Activated CD8-positive, alpha-beta memory T cell treated with anti-CD3 and anti-CD28 coated beads, Interleukin-2, amount 50 U/mL, for 4 hours (primary cell): ENCODE measurements at regions not wholly inside any gene's neighbourhood (a gene's known extent, or its start where the extent isn't known, plus 50 kb on each side); places are given as distances from the start of the nearest gene placed in this dataset.

Experiments used
- DNase-seq: peaks from one replicate; pipeline ENCODE4 v3.0.0-alpha.2; 2020

DNA sequence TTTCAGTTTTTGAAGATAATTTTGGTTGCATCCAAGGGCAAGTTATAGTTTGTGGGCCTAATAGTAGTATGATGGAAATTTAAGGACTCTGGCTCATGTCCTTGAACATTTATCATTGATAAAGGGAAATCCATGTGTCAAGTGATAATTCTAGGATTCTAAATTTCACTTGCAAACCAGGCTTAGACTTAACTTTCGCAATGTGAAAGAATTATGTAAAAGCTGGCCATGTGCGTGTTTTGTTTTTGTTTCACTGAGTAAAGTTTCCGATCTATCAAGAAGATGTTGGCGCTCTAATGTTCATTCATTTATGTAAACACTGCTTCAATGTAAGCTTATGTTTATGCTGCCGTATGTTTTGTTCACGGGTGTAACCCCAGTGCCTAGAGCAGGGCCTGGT lies 302.0 kb downstream of the SOX4 start:
- no peak for DNase-seq

GRCh38 chr6:21898107-21898796 lies 304.7 kb downstream of the SOX4 start:
- DNase-seq, result no peak

DNA sequence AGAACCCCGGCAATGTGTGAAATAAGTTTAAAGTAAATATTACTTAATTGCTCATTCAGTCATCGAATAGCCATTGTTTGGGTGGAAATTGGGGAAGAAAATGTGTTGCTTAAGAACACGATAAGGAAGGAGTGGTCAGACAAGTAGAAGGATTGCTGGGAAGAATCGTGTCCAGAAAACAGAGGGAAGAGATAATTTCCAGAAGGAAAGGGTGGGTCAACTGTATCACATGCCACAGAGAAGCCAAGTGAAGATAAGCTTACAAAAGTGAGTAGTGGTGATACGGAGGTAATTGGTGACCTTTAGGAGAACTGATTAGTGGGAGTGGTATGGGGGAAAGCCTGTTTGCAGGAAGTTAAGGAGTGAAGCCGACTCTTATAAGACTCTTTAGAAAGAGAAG lies 306.2 kb downstream of the SOX4 start:
- DNase-seq, result no peak

DNA sequence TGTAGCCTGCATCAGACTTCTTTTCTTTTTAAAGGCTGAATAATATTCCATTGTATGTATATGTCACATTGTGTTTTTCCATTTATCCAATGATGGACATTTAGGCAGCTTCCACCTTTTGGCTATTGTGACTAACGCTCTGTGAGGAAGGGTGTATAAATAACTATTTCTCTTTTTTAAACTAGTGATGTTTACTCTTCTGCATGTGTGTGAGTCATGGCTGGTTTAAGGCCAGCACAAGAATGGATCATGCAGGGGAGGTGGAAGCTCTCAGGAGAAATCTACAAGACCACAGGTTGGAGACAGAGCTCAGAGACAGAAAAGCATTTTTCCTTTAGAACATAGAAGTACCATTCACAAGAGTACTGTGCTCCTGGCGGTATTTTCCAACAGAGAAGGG lies 307.2 kb downstream of the SOX4 start:
- no peak for DNase-seq

DNA sequence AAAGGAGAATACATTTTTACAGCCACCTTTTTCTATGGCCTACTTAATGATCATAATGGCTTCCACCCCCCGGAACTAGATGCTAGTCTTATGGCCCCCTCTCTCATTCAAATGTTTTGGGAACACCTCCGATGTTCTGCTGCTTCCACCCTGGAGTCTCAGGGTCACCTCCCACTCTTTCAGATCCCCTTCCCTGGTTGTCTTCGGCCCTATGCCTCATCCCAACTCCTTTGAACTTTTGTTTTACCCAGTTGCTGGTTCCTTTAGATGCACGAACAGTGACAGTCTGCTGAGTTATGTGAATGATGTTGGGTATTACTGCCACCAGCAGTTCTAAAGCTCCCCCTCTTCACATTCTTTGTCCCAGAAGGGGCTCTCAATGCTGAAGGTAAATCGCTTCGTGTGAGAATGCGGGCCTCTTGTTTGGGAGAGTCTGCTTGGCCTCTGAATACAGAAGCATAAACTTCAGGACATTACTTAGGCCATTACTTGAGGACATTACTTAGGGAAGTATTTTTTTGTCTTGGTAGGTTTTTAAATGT lies 309.1 kb downstream of the SOX4 start:
- DNase-seq, result no peak

DNA sequence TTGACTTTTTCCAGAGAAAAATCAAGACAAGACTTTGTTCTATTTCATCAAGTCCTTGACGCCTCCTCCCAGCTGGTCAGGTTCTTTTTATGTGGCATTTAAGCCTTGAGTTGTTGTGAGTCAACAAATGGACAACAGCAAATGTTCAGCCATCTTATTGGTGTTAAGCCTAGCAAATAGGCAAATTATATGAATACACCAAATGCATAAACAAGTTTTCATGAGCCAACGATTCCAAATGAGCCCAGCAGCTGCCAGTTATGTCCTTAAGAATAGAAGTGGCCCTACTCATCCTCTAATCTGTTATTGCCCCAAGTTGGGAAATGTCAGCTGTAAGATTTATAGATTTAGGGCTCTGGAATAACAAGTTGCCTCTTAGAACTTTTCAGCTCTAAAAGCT lies 312.0 kb downstream of the SOX4 start:
- DNase-seq, result no peak

- DNase-seq, result no peak
Measured at GRCh38 chr6:21906826-21907225, 313.3 kb downstream of the SOX4 start.

DNA sequence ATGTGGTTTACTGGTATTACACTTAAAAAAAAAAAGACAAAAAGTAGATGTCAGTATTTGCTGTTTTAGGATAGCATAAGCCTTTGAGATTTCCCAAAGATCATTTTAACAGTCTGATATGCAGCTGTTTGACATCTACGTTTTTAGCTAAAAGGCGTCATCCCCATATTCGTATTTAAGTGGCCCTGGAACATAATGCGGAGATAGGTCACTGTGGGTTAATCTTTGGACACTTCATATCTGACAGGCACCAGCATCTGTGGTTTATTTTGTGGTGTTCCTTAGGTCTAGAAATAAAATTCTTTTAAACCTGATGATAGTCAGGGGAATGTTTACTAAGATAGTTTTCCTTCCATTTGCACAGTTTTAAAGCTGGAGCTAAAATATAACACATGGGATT lies 313.7 kb downstream of the SOX4 start:
- no peak for DNase-seq

DNA sequence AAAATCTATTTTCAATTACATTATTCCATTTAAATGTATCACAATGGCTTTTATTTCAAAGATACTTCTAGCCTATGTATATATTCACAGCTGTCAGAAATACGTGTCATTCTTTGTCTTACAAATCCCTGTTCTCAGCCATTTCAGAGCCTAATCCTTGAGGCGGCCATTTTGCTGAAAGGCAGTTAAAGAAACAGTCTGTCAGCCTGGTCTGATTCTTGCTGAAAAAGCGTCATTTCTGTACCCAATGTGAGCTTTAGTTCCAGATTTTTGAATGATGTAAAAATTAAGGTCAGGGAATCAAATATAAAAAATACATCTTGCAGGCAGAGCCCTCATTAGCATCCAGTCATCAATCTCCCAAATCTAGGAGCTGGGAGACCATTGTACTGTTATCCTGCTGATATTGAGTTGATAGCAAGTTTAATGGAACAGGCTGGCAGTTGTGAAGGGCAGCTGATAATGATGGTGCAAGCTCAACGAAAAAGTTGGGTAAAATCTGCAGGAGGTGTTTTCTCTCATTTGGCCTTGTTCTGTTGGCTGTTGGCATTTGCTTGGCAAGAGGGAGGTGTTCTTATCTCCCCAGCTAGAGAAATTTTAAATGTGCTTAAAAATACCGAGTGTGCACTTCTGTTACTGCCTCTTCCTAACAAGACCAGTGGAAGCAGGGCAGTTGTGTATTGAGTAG lies 314.8 kb downstream of the SOX4 start:
- DNase-seq, result no peak

DNA sequence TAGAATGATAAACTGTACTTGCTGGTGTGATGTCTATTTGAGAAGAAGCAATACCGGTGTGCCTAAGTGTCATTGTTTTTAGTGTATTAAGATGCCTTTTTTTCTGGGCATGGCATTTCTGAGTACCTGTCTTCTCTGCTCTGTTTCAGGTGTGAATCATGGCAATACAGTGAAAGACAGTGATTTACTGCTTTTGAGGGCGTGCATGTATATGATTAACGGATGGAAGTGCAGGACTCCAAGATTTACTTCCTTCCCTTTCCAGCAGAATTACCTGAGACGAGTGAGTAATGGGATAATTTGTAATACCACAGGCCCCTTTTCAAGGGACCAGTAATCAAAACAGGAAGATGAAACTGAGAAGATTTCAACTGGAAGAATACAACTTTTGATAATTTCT lies 315.8 kb downstream of the SOX4 start:
- DNase-seq, result no peak

DNA sequence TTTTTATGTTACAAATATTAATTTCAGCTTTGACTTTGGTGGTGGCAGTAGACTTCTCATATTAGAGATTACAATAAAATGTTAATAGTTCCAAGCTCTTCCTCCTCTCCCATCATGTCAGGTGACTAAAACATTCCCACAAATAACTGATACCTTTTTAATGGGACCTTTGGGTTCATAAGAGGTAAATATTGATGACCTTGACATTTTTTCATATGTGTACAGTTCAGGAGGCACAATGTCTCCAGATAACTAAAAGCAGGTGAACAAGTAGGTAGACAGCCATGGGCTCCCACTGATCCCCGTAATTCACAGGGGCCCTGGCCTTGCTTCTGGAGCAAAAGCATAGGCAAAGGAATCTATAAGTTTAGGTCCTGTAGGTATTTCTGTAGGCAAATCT lies 317.7 kb downstream of the SOX4 start:
- no peak for DNase-seq

GRCh38 chr6:21912151-21912832 lies 318.7 kb downstream of the SOX4 start:
- no peak for DNase-seq

DNA sequence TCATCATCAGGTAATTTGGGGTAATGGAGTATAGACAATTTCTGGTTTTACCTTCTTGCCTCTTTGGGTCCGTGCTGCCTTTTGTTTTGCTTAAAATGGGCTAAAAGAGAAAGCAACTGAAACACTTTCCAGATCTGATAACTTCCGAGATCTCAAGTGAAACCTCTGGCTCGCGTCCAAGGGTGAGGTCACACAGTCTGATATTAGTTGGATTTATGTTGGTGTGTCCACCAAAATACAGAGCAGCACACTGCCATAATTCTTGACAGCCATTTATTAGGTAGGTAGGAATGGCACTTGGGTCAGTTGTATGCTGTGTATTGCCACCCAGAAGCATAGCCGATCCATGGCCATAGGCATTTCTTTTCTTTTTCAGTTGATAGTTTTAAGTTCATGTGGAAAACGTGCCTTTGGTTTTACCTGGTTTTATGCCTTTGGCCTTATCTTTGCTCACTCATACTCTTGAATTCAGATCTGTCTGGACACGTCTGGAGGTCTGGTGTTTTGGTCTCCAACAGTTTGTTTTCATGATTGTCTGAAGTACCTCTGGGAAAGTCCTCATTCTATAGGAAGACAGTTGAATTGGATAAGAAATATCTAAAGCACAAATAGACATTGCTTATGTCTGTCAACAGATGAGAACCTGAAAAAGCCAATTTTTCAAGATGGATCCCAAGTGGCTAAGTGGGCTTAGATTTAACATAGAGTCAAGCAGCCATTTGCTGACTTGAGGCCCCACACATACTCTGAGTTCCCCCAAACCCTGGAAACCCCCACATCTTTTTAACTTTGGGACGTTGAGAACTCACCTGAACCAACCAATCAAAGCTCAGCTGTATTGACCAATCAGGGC lies 320.8 kb downstream of the SOX4 start:
- peak; percentile 17 for DNase-seq

DNA sequence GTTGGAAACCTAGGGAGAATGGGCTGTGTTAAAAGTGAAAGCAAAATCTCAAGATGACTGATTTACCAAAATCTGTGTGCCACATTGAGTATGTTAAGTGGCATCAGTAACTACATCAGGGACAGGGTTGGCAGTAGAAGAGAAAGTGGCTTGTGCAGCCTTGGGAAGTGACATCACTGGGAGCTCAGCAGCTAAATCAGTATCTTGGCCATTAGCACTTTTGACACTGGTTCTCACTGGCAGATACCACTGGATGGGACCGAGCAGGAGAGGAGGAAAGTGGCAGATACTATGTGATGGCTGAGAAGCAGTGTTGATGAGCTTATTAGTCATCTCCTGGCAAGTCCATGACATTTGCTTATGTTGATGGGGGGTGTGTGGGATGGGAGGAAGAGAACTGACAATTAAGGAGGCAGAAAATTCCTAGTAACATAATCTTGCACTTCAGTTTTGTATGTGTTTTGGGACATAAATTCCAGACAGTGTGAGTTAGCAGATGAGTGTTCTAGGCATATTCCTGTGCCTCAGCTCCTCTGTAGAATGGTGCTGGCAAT lies 322.2 kb downstream of the SOX4 start:
- no peak for DNase-seq

DNA sequence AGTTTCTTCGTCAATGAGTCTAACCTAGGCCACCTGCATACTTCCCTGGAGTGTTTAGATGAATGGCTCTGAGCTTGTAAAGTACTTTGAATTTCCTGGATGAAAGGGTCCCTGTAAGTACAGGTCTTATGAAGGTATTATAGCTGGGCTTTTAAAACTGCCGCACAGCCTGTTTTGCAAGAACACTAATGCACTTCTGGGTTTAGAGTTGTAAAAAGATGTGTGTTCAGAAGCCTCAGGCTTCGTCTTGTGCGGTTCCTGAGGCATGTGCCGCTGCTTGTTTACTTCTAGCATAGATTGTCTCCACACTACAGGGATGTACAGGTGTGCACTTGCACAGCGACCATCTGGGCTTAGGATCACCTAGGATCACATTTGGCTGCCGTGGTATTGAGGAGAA lies 324.5 kb downstream of the SOX4 start:
- no peak for DNase-seq

DNA sequence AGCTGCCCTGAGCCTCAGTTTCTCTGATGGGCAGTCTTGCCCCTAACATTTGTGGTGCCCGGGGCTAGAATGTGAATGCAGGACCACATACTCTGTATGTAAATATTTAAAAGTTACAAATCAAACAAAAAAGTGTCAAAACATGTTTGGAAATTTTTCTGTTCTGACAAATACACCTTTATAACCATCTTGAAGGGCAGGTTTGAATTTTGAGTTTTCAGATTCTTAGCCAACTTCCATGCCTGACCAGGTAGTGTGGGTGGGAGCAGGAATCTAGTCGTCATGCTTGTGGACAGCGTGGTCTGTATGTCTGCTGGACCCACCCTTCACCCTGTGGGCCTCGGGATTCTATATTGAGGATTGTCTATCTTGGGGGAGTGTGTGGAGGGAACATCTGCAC lies 325.1 kb downstream of the SOX4 start:
- no peak for DNase-seq

GRCh38 chr6:21922086-21922485 lies 328.5 kb downstream of the SOX4 start:
- DNase-seq, result no peak

DNA sequence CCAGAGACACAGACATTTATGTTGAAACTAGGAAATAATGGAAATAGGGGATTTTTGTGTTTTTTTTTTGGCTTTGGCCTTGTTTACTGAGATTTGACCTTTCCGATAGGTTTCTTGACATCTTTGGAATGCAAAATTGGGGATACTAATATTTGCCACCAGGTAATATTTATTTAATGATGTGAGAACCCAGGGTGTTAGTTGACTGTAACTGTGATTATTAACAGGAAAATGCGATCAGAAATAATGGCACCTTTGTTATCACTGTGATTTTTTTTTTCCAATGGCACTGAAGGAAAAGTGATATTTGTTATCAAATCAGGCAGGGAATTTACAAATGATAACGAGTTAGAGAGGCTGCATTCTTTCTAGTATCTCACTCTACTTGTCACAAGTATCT lies 330.5 kb downstream of the SOX4 start:
- no peak for DNase-seq

DNA sequence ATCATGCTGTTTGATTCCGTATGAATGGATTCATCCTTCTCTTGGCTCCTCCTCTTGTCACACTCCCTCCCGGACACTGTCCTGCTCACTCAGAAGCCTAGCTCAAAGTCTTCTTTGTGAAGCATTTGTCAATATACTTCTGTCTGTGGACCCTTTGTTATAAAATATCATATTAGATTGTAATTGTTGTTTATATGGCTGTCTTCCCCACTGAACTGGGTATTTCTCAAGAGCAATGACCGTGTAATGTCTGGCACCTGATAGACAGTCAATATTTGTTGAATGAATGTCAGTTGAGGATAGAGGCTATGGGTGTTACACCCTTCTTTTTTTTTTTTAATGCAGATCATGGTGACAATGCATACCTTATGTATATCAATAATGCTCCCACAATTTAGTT lies 335.3 kb downstream of the SOX4 start:
- no peak for DNase-seq

DNA sequence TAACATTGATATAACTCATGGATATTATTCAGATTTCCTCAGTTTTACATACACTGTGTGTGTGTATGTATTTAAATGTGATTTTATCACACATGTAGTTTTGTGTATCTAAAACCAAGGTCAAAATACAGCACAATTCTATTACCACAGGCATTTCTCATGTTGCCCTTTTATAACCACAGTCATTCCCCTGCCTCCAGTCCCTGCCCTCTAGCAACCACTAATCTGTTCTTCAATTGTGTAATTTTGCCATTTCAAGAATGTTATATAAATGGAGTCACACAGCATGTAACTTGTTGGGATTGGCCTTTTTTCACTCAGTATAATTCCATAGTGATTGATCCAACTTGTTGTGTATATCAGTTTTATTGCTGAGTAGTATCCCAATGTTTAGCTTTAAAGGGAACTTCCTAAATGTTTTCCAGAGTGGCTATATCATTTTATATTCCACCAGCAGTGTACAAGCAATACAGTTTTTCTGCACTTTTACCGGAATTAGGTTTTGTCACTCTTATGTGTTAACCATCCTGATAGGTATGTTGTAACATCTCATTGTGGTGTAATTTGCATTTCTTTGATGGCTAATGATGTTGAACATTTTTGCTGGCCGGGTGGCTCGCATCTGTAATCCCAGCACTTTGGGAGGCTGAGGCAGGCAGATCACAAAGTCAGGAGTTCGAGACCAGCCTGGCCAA lies 338.2 kb downstream of the SOX4 start:
- DNase-seq, result no peak

DNA sequence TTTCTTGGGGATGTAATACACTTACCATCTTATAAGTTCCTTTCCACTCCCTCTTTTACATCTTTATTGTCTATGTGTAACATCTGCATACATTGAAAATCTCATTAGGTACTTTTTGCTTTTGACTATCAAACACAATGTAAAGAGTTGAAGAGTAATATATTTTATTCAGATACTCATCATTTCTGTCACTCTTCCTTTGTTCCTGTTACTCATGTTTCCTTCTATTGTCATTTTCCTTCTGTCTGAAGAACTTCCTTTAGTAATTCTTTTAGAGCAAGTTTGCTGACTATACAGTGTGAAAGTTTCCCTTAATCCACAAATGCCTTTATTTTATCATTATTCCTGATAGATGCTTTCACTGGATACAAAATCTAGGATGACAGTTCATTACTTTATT lies 339.8 kb downstream of the SOX4 start:
- DNase-seq, result no peak

DNA sequence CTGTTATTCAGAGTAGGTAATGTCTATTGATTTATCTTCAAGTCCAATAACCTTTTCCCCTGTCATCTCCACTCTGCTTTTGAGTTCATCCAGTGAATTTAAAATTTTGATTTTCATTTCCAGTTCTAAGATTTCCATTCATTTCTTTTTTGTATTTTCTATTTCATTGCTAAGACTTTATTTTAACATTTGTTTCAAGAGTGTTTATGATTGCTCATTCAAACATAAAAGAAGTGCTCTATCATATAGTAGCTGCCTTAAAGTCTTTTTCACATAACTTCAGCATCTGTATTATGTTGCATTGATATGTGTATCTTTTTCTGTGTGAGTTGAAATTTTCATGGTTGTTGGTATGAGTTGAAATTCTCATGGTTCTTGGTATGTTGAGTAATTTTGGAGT lies 341.6 kb downstream of the SOX4 start:
- no peak for DNase-seq
